Stimulated activated CD8-positive, alpha-beta memory T cell treated with anti-CD3 and anti-CD28 coated beads, Interleukin-2, amount 100 ng/mL, for 1 hour (primary cell): ENCODE measurements at regions not wholly inside any gene's neighbourhood (a gene's known extent, or its start where the extent isn't known, plus 50 kb on each side); places are given as distances from the start of the nearest gene placed in this dataset.

Experiments used
- DNase-seq, 2 donors: peaks; one replicate each; pipeline ENCODE4 v3.0.0-alpha.2; 2020; ENCODE audit warnings: low read depth in 2 of 2

DNA sequence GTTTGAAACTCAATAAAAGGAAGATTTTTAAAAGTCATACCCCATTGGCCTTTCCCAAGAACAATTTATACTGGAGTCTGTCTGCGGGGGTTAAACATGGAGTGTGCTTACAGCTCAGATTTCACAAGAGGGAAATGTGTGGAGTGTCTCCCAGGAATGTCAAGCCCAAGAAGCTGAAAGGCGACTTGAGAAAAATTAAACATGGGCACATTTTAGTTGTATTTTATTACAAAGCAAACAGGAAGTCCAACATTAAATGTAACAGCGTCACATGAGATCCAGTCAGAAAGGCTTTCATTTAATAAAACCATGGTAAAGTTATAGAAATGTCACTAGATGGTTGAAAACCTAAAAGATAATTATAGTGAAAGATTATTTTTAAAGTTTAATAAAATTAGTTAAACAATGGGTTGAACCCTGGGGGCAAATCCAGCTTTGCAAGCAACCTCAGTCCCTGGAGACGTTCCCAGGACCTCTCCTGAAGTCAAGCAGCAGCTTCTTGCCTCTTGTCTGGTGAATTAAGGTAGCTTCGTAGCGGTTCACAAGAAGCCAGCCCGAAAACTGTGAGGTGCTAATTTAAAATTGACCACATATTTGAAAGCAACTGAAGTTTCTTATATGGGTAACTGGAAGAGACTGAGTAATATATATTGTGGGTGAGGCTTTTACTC lies 168.4 kb upstream of the EDNRA start:
- DNase-seq = no peak

DNA sequence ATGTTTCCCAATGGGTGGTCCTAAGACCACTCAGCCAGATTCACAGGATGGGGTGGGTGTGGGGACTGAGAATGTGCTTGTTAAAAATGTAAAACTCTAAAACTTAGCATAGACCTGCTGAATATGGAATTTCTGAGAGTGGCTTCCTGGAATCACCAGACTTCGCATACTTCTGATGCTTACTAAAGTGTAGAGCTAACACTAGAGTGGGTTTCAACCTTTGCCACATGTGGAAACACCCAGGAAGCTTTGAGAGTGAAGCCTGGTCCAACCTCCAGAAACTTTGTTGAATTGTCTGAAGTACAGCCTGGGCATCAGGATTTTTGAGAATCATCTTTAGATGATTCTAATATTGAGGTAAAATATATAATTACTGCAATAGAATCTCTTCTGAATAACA lies 167.8 kb upstream of the EDNRA start:
- no peak for DNase-seq

DNA sequence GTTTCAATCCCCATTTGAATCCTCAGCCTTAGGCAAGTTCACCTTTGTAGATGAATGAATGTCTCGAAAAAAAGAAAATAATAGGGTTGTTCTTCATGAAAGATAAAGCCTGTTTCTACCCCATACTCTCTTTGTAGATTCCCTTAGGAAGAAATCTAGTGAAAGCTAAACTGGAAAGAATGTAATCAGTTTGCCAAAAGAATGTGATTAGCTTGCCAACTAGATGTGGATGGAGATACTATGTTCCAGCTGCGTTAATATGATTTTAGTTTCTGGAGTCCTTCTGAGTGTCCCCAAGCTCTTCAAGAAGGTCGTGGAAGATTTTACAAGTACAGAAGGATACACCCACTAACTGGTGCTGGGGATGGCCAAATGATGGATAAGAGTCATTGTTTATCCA lies 162.3 kb upstream of the EDNRA start:
- DNase-seq = no peak

DNA sequence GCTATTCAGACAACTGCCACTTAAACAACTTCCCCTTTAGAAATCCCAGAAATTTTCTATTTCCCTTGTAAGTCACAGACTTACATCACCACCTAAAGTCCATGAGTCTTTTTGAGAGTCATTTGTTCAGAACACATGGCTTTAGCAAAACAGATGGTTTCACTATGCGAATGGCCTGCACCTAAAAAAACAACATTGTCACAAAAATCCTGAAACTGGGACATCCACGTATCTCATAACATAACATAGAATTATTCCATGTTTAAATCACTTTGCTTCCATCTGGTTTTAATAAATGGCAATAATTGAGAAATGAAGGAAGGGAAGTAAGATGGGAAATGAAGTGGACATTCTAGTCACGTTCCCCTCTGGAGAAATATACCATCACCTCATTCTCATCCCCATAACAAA lies 155.3 kb upstream of the EDNRA start:
- no peak for DNase-seq

DNA sequence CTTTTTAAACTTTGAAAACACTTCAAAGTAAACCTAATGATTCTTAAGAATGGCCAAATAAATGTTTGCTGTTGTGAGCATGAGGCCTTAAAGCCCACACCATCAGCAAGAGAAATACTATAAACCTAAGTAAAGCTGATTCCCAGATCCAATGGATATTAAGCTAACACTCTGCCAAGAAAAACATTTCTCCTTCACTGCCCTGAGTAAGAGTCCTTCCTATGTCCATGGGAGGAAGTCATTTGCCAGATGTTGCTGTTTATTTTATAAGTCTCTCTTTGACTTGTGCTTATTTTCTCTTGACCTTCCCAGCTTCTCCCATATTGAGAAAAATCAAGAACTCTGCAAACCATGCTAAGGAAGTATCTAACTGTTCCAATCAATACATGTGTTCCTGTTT lies 154.3 kb upstream of the EDNRA start:
- no peak for DNase-seq

DNA sequence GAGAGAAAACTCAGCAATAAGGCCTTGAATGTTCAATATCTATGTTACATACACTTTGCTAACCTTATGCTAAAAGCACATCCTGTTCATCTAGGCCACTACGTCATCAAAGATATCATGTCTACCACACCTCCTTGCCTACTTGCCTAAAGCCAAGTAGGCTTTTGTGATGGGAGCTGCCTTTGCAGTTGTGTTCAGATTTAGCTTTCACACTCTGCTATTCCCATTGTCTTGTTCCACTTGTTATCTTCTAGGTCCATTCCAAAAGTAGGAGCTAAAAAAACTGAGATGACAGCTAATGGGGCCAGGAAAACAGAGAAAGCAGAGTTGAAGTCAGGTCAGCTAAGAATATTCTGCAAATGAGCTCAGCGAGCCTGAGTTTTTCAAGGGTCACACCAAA lies 153.6 kb upstream of the EDNRA start:
- no peak for DNase-seq

DNA sequence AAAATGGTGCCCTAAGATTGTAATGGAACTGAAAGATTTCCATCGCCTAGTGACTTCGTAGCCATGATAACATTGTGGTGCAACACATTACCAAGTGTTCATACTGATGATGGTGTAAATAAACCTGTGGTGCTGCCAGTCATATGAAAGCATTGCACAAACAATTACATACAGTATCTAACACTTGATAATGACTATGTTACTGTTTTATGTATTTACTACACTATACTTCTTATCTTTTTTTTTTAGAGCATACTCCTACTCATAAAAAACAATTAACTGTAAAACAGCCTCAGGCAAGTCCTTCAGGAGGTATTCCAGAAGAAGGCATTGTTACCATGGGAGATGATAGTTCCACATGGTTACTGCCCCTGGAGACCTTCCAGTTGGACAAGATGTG lies 152.7 kb upstream of the EDNRA start:
- no peak for DNase-seq

DNA sequence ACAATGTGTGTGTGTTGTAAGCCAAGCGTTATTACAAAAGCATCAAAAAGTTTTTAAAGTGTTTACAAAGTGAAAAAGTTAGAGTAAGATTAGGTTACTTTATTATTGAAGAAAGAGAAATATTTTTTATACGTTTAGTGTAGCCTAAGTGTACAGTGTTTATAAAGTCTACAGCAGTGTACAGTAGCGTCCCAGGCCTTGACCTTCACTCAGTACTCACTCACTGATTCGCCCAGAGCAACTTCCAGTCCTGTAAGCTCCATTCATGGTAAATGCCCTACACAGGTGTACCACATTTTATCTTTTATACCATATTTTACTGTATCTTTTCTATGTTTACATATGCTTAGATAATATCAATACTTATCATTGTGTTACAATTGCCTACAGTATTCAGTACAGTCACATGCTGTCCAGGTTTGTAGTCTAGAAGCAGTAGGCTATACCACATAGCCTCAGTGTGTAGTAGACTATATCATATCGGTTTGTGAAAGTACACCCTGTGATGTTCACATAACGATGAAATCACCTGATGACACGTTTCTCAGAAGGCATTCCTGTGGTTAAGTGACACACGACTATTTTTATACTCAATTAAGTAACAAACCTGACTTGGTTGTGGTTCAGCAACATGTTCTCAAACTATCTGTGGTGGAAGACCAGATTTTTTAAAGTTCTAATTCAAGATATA lies 152.0 kb upstream of the EDNRA start:
- DNase-seq = no peak

DNA sequence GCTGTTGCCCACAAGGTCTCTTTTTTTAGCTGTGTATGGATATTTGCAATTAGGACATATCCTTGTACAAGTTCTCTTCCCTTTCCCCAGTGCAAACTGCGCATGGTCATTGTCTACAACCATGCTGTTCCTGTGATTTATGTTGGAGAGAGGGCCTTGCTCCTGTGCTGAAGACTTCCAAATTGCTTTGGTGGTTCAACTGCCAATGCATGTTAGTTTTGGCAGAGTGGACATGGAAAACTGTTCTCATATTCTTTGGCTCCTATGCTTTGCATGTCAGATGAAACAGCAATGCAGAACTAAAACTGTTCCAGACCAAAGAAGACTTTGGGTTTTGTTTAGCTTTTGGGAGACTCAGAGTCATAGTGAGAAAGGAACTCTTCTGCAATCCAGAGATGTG lies 148.8 kb upstream of the EDNRA start:
- DNase-seq = no peak

DNA sequence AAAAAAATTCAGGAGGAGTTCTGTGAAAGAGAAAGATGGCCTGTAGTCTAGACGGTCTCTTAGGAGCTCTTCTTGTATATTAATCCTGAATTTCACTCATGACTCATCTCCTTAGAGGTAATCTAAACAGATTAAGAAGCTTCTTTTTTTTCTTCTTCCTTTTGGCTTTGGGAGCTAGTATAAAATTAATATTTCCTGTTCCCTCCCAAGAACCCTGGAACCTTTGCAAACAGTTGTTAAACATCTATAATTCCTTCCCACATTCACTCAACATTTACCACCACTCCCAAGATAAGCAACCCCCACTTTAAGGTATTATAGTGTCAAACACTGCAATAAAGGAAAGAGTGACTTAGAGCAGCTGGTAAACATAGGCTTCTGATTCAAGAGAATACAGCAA lies 146.4 kb upstream of the EDNRA start:
- DNase-seq = no peak

DNA sequence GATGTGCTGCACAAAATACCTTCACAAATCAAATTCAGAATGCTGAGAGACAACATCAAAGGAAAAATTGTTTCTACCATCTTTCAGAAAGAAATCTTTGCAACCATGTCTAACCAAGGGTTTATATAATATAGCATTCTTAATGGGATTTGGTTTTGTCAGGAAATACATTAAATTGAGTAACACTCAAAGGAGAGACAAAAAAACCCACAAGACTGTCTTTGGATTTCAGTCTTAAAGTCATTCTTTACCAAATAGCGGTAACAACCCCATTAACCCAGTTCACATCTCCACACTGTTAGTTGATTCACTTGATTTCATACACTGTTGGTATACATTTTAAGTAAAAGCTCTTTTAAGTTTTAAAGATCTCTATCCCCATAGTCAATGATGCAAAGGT lies 145.7 kb upstream of the EDNRA start:
- DNase-seq = no peak

DNA sequence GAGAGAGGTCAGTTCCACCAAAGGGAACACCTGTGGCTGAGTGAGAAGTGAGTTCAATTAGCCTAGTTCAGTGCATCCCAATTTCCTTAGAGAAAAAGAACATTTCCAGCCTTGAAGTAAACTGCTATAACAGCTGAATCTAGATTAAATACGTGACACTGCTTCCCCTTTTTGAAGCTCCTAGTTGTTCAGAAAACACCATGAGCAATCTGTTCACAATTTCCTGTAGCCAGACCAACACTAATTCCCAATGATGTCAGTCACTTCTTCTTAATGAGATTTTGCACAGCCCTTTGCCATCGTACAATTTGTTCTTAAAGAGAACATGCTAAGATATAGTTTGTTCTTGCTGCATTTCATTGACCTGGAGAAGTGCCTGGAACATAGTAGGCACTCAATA lies 144.6 kb upstream of the EDNRA start:
- no peak for DNase-seq

DNA sequence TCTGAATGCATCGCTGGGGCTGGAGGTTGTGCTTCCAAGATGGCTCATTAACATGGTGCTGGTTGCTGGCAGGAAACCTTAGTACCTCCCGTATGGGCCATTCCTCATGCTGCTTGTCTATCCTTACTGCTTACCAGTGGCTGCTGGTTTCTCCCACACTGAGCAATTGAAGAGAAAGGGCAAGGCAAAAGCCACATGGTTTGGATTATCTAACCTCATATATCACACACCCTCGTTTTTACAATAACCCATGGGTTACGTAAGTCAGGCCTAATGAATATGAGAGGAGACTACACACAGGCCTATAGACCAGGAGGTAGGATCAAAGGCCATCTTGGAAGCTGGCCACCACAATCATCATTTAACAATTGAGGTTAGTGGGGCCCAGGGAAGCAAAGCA lies 141.8 kb upstream of the EDNRA start:
- DNase-seq = no peak

DNA sequence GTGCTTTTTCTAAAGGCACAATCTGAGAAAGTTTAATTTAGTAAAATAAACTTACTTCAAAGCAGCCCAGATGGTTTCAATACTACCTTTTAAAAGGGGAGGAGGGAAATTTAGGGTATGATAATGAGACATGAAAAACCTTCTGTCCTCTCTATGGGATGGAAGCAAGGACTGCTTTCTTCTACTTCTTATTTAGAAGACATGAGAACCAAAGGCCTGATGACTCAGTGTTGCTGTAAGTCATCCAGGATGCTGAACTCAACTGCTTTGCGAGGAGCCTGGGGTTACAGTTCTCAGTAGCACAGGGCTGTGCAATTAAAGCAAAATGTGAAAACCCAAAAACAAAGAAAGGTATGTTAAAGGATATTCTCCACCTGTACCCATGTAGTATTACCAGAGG lies 140.8 kb upstream of the EDNRA start:
- DNase-seq = no peak

DNA sequence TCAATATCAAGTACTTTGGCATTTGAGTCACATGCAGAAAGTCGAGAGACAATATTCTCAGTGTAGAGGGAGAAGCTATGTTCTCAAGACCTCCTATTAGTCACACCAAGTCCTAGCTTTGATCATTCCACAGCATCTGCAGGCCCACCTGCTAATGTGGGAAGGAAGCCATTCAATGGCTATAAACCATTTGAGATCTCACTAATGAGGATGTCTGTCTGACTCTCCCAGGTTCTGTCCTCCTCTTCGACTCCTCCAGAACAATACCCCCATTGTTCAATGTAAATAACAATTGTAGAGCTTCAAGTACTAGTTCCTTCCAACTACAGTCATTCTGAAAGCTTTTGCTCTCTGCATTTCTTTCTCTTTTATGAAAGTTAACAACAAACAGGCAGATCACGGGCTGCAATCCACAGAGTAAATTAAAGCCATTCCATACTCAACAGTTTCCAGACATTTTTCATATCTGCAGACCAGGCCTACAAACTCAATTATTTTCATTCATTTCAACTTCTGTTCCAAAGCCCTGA lies 140.2 kb upstream of the EDNRA start:
- DNase-seq = no peak

DNA sequence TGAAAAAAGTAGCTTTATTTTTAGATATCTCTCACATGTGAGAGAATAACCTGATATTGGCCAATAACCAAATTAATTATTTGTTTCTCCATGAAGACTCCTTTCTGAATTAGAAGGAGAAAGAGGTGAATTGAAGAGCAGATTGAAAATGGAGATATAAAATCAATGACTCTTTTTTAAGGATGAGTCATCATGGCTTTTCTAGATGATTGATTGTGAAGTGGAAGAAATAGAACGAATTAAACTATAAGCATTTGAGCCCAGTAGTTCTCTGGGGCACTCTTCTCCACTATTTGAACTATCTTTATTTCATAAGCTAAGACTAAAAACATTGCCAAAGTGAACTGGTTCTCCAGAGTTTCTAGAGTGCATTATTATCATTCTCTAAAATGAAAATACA lies 137.2 kb upstream of the EDNRA start:
- no peak for DNase-seq

DNA sequence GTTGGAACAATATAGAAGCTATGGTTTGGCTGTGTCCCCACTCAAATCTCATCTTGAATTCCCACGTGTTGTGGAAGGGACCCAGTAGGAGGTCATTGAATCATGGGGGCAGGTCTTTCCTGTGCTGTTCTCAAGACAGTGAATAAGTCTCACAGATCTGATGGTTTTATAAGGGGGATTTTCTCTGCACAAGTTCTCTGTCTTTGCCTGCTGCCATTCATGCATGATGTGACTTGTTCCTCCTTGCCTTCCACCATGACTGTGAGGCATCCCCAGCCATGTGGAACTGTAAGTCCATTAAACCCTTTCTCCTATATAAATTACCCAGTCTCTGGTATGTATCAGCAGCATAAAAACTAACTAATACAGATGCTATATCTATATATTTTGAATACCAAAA lies 135.2 kb upstream of the EDNRA start:
- DNase-seq = no peak

DNA sequence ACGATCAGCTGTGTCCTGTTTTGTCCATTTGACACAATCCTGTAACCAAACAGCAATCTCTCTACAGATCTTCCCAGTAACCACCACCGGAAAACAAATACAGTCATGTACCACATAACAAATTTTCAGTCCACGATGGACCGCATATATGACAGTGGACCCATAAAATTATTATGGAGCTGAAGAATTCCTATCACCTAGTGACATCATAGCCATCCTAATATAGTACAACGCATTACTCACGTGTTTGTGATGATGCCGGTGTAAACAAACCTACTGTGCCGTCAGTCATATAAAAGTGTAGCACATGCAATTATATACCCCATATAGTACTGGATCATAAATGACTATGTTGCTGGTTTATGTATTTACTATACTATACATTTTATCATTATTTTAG lies 133.7 kb upstream of the EDNRA start:
- DNase-seq = no peak

DNA sequence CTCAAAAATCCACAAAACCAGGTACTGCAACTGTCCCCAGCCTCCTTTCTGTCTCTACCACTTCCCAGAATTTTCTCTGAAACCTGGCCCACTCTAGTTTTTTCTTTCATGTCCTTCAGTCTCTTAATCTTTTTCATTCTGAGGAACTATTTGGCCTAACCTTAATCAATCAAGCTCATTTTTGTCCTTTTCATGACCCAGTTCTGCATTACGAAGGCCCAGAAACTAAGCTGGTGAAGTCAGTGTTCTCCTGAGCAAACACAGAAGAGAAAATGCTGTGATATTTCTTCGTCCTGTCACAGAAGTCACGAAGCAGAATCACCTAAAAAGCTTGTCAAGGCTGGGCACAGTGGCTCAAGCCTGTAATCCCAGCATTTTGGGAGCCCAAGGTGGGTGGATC lies 131.7 kb upstream of the EDNRA start:
- no peak for DNase-seq

DNA sequence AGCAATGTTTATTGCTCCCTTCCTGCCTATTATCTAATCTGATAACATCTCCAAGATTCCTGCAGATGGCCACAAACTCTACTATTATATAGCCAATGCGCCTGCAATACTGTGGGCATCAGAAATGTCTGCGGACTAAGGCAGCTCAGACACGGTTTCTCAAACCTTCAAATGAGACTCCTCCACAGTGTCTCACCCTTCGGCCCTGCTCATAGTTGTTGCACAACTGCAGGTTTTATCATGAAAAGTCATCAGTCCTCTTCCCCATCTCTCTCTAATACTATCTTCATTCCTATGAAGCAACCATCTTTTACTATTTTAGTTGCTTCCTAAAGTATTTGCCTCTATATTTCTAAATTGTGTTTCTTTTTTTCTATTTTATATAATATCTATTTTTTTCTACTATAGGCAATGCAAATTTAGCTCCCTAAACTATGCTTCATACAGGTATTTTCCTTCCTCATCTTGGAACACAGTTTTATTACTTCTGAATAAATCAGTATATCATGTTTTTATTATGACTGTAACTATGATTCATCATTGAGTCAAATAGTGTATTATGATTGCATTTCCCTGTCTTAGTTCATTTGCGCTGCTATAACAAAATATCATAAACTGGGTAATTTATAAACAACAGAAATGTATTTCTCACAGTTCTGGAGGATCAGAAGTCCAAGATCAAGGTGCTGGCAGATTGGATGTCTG lies 129.7 kb upstream of the EDNRA start:
- no peak for DNase-seq

DNA sequence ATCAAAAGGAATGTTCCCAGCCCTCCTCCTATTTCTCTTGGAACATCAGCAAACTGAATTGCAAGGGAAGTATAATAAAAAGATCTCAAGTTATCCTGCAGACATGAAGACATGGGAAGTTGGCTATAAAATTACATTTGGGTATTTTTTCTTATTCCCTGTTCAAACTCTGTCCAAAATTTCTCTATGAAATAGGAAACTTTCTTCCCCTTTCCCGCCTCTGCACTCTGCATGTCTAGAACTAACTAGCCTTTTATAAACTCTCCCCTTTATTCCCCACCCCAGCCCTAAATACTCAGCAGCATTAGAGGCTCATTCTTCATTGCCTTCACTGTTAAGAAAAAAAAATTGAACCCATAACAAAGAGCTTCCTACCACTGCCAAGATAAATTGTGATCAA lies 126.7 kb upstream of the EDNRA start:
- no peak for DNase-seq

DNA sequence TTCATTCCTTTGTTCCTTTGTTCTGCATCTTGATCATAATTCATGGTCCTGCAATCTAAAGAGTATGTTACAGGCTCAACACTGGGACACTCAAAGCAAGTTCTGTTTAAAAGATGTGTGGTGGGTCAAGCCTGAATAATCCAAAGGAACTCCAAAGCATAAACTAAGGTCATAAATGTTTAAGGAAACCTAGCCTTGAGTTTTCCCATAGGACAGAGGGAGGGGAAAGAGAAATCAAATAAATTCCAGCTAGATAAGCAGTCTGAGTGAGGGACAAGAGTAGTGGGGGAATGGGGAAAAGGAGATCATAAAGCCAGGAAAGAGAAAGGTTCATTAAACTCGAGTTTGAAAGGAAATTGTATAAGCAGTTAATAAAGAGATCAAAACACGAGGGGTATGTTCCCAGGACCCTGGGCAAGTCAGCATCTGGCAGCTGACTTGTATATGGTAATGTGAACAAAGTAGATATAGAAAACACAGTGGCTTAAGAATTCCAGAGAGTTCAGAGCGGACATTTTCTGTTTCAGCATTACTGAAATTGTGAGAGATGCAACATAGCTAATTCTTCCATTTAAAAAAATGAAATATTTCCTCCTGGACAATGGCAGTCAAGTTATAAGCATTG lies 125.8 kb upstream of the EDNRA start:
- no peak for DNase-seq

DNA sequence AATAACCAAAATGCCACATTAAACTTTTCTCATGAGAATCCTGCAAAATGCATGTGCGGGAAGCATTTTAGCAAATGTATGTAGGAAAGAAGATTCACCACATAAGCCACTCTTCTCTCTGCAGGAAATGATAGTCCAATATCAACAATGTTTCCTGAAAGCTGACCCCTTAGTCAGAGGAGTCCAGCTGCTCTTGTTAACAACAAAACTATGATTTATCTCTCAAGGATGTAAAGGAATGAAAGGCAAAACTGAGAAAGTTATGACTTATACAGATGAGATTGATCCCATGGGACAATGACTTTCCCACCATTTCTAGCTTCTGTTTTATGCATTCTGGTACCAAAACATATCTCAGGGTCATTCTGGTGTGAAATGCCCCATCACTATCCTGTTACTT lies 125.0 kb upstream of the EDNRA start:
- no peak for DNase-seq
